K562 (cell line): ENCODE measurements at regions not wholly inside any gene's neighbourhood (a gene's known extent, or its start where the extent isn't known, plus 50 kb on each side); places are given as distances from the start of the nearest gene placed in this dataset.

Experiments used
- CCNT2 ChIP-seq: IDR thresholded peaks from 2 replicates; pipeline ENCODE4 v1.6.1; 2011; ENCODE audit warnings: borderline replicate concordance, low read depth, mild to moderate bottlenecking, moderate library complexity, mixed read lengths, low read length; ENCODE audit not compliant: insufficient read length; ENCODE audit errors: extremely low read depth
- CEBPB ChIP-seq: fragments of 450-650 bp; IDR thresholded peaks from 2 replicates; pipeline ENCODE4 v1.6.1; 2016; ENCODE audit warnings: missing genetic modification characterization, missing compliant biosample characterization
- FOXP1 ChIP-seq: sonication (generic); formaldehyde crosslinking; IDR thresholded peaks from 2 replicates; pipeline ENCODE4 v1.8.0; 2022; ENCODE audit warnings: mild to moderate bottlenecking, missing genetic modification reagents
- HIVEP1 ChIP-seq: fragments of 250-450 bp; sonication (Bioruptor Pico); IDR thresholded peaks from 2 replicates; pipeline ENCODE4 v1.4.0; 2020; ENCODE audit warnings: mild to moderate bottlenecking
- HLTF ChIP-seq: fragments of 450-650 bp; IDR thresholded peaks from 2 replicates; pipeline ENCODE4 v1.6.1; 2016
- KAT8 ChIP-seq: fragments of 450-650 bp; IDR thresholded peaks from 2 replicates; pipeline ENCODE4 v1.6.1; 2016; ENCODE audit warnings: low read depth, mild to moderate bottlenecking
- POLR2A ChIP-seq: fragments of 450-650 bp; conservative IDR thresholded peaks from 2 replicates; pipeline ENCODE4 v1.6.1; 2016
- RAD21 ChIP-seq, 2 experiments: fragments of 250-450 bp in 1 of 2; fragments of 450-650 bp in 1 of 2; sonication (Bioruptor Pico) in 1 of 2; formaldehyde crosslinking in 1 of 2; IDR thresholded peaks in 1 of 2; conservative IDR thresholded peaks in 1 of 2; 2 replicates each; pipeline versions ENCODE4 v1.4.0 to v1.8.0; 2020 to 2022; ENCODE audit warnings: mild to moderate bottlenecking in 2 of 2, moderate library complexity in 1 of 2
- RB1 ChIP-seq: fragments of 450-650 bp; IDR thresholded peaks from 2 replicates; pipeline ENCODE4 v1.6.1; 2017; ENCODE audit warnings: low read depth, mild to moderate bottlenecking
- RCOR1 ChIP-seq, 2 experiments: IDR thresholded peaks; 2 replicates each; pipeline ENCODE4 v1.6.1; 2012; ENCODE audit warnings: low read depth in 2 of 2, low read length in 2 of 2, borderline replicate concordance in 1 of 2, improper control_type of control experiment in 1 of 2
- REST ChIP-seq, 2 experiments: fragments of 450-650 bp; formaldehyde crosslinking in 1 of 2; IDR thresholded peaks; 2 replicates each; pipeline versions ENCODE4 v1.4.0 to v1.6.1; 2014 to 2020; ENCODE audit warnings: mild to moderate bottlenecking in 2 of 2, borderline replicate concordance in 1 of 2, low read depth in 1 of 2
- RNF2 ChIP-seq: sonication (generic); IDR thresholded peaks from 2 replicates; pipeline ENCODE4 v1.6.1; 2016
- TCF15 ChIP-seq: fragments of 250-450 bp; sonication (Bioruptor Pico); IDR thresholded peaks from 2 replicates; pipeline ENCODE4 v1.8.0; 2022; ENCODE audit warnings: moderate library complexity, mild to moderate bottlenecking, inconsistent platforms
- ZNF699 ChIP-seq: fragments of 250-450 bp; sonication (Bioruptor Pico); IDR thresholded peaks from 2 replicates; pipeline ENCODE4 v1.8.0; 2021; ENCODE audit warnings: mild to moderate bottlenecking, moderate library complexity; ENCODE audit not compliant: insufficient replicate concordance

DNA sequence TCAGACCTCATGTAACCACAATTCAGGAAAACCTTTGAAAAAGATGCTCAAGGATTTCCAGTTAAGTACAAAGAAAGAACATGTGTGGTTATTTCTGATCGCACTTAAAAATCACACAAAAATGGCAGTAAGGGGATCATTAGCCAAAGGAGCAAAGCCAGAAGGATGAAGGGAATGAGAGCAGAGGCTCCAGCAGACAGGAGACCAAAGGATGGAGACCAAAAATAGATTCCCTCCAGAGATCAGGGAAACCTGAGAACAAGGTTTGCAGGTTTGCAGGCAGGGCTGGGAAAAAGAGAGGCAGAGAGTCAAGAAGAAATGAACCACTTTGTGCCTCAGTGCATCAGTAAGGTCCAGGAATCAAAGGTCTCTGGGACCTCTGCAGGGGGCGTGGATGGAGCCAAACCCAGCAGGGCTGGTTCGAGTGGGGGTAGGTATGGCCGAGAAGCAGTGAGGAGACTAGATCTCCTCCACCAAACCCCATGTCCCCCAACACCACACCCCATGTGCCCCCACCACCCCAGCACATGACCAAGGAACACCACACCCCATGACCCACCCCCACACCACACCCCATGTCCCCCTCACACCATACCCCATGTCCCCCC is 98.5 kb upstream of the GPC1 start:
- TF ChIP-seq RNF2, result no peak
- TF ChIP-seq ZNF699, result no peak
- TF ChIP-seq POLR2A, result no peak
- TF ChIP-seq RB1, result no peak
- no peak for TF ChIP-seq TCF15 (CRISPR knock-in tag)
- TF ChIP-seq RAD21 (CRISPR knock-in tag; conservative IDR thresholded peaks at IDR 0.05 in 1 of 2, IDR thresholded peaks at IDR 0.05 in 1 of 2), result no peak
- TF ChIP-seq KAT8, result no peak
- TF ChIP-seq RCOR1 (IDR thresholded peaks at IDR 0.05; ENCODE audit: borderline replicate concordance in 1 of 2, low read depth in 2 of 2, low read length in 2 of 2), result no peak
- no peak for TF ChIP-seq HLTF
- TF ChIP-seq CEBPB, result no peak
- TF ChIP-seq FOXP1 (CRISPR knock-in tag), result no peak
- no peak for TF ChIP-seq HIVEP1
- TF ChIP-seq CCNT2, result no peak
- no peak for TF ChIP-seq REST (IDR thresholded peaks at IDR 0.05; ENCODE audit: borderline replicate concordance)
- TF ChIP-seq REST (CRISPR knock-in tag; IDR thresholded peaks at IDR 0.05; ENCODE audit: low read depth), result no peak
